GM12875 (cell line): ENCODE measurements at regions not wholly inside any gene's neighbourhood (a gene's known extent, or its start where the extent isn't known, plus 50 kb on each side); places are given as distances from the start of the nearest gene placed in this dataset.

Experiments
- H3K4me3 ChIP-seq: one replicate; pipeline ENCODE4 v1.5.1; 2011; ENCODE audit warnings: low read depth, low read length, control low read depth
- CTCF ChIP-seq: IDR thresholded peaks from 2 replicates; pipeline ENCODE4 v1.5.1; 2011; ENCODE audit warnings: low read depth, mild to moderate bottlenecking, control low read depth, inconsistent platforms, low read length, moderate library complexity, borderline replicate concordance; ENCODE audit not compliant: insufficient read depth

DNA sequence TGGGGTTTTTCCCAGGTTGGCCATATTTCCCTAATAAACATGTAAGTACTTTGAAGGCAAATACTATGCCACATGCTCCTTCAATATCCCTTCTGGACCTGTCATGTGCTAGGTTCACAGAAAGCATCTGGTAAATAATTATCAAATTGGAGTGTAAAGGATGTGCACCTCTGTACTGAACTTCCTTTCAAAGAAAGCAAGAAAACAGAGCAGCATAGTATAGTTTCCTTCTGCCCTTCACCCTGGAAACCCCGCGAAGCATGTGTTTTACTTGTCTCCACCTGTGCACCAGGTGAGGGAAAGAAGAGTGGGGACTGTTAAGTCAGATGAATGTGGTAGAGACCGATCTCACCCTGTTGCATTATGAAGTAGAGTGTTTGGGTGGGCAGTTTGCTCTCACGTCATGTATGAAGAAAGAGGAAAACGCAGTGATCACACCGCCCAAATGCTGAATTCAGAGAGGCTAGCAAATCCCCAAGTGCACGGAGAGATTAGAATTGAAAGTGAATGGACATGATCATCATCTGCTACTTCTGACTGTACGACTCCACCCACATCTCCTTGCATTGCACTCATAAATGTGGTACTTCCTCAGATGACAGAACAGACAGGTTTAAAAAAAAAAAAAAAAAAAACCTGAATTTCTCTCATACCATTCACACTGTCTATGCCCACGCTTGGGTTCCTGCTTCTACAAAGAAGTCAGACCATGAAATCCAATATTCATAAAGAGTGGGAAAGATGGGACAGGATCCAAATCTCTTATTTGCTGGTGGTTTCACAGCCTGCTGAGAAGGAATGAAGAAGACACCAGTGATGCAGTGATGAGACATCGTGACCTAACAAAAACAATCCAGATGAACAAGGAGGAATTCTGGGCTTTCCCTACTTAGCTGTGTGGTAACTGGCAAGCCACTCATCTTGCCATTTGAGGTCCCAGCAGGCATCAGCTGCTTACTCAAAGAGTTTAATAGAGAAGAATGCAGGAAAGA is 448.6 kb downstream of the BCL11A start:
- TF ChIP-seq CTCF: no peak
- H3K4me3 ChIP-seq: no peak overlapping the region

DNA sequence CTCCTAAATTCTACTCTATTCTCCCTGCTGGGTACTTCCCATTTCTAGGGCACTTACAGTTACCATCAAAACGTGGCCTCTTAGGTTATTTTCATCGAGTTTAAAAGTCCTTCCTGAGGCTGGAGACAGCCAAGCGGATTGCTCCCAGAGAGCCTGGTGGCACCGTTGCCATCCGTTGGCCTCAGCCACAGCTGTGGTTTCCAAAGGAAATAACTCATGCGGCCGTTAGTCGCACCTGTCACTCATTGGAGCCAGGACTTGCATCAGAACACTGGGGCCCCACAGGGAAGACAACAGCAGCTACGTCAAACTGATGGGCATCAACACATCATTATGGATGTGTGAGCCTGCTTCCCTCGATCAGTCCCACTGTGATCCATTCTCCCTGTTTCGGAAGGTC is 453.4 kb downstream of the BCL11A start:
- no peak overlapping the region for H3K4me3 ChIP-seq
- no peak for TF ChIP-seq CTCF

GRCh38 chr2:60098996-60099395 is 454.5 kb downstream of the BCL11A start:
- TF ChIP-seq CTCF: no peak
- no peak overlapping the region for H3K4me3 ChIP-seq

- H3K4me3 ChIP-seq: no peak overlapping the region
Measured at GRCh38 chr2:60097298-60097697, 456.2 kb downstream of the BCL11A start.

DNA sequence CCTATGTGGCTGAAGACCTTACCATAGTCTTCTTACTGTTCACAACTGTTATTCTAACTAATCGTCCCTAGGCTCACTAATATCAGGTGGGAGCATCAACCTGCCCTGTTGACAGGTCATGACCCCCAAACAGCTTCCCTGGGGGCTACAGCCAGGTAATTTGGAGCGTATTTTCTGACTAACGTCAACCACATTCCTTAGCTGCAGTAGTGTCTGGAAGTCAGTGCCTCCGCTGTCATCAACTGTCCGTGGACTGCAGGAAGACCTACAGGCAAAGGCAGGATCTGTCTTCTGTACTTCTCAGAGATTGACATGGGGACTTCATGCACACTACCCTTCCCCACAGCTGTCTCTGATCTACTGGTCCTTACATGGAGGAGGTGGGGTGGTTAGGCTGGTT is 456.9 kb downstream of the BCL11A start:
- TF ChIP-seq CTCF: no peak
- H3K4me3 ChIP-seq: no peak overlapping the region

More at GRCh38 chr2:60097298-60097697, 456.2 kb downstream of the BCL11A start:
- no peak for TF ChIP-seq CTCF

DNA sequence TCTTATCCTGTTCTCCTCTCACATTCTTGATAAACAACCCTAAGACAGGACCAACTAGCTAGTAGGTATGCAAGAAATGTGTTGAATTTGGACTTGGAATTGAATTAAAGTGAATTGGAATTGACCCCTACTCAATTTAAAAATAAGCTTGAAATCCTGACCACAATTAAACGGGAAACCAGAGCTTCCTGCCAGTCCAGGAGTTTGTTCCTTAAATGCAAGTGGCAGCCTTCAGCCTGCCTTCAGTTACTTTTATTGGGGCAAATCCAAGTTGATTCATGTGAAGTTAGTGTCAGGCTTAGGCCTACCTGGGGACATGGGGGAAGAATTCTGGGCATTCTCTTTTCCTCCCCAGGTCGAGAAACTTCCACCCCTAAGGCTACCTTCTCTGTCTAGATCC is 457.6 kb downstream of the BCL11A start:
- TF ChIP-seq CTCF: no peak
- no peak overlapping the region for H3K4me3 ChIP-seq
